HL-60 (cell line): ENCODE measurements at regions not wholly inside any gene's neighbourhood (a gene's known extent, or its start where the extent isn't known, plus 50 kb on each side); places are given as distances from the start of the nearest gene placed in this dataset.

ENCODE experiments used
- DNase-seq, 2 experiments: peaks; one replicate each; pipeline ENCODE4 v3.0.0-alpha.2; 2010 to 2020; ENCODE audit warnings: low read depth in 1 of 2, low spot score in 1 of 2
- H3K27ac ChIP-seq: fragments of 250-450 bp; sonication (Bioruptor Pico); replicated peaks from 2 replicates; pipeline ENCODE4 v1.5.1; 2020; ENCODE audit warnings: mild to moderate bottlenecking, moderate library complexity
- H3K27me3 ChIP-seq: fragments of 250-450 bp; sonication (Bioruptor Pico); 2 replicates; pipeline ENCODE4 v1.5.1; 2021; ENCODE audit warnings: mild to moderate bottlenecking, moderate library complexity; ENCODE audit not compliant: insufficient read depth, poor library complexity, severe bottlenecking
- H3K4me3 ChIP-seq: replicated peaks from 2 replicates; pipeline ENCODE4 v1.5.1; 2011; ENCODE audit warnings: mild to moderate bottlenecking, control low read depth, low read length; ENCODE audit not compliant: insufficient read depth
- GABPA ChIP-seq: IDR thresholded peaks from 2 replicates; pipeline ENCODE4 v1.6.1; 2012; ENCODE audit warnings: low read depth
- POLR2AphosphoS5 ChIP-seq: IDR thresholded peaks from 2 replicates; pipeline ENCODE4 v1.6.1; 2012; ENCODE audit warnings: low read depth
- REST ChIP-seq: IDR thresholded peaks from 2 replicates; pipeline ENCODE4 v1.6.1; 2012; ENCODE audit warnings: low read depth; ENCODE audit not compliant: insufficient replicate concordance
- SPI1 ChIP-seq: IDR thresholded peaks from 2 replicates; pipeline ENCODE4 v1.6.1; 2012; ENCODE audit warnings: low read depth, mild to moderate bottlenecking, borderline replicate concordance
- TF ChIP-seq, protein P1 (sequence below): IDR thresholded peaks from one replicate; pipeline ENCODE4 v1.5.1; 2011; ENCODE audit warnings: low read length, control low read depth, inconsistent platforms; ENCODE audit not compliant: insufficient read depth

GRCh38 chr5:85671223-85671970 is 946.3 kb upstream of the COX7C start:
- no peak for DNase-seq
- TF ChIP-seq SPI1 (no peak), POLR2AphosphoS5 (no peak), GABPA (no peak), REST (no peak)
- TF ChIP-seq, protein P1, sequence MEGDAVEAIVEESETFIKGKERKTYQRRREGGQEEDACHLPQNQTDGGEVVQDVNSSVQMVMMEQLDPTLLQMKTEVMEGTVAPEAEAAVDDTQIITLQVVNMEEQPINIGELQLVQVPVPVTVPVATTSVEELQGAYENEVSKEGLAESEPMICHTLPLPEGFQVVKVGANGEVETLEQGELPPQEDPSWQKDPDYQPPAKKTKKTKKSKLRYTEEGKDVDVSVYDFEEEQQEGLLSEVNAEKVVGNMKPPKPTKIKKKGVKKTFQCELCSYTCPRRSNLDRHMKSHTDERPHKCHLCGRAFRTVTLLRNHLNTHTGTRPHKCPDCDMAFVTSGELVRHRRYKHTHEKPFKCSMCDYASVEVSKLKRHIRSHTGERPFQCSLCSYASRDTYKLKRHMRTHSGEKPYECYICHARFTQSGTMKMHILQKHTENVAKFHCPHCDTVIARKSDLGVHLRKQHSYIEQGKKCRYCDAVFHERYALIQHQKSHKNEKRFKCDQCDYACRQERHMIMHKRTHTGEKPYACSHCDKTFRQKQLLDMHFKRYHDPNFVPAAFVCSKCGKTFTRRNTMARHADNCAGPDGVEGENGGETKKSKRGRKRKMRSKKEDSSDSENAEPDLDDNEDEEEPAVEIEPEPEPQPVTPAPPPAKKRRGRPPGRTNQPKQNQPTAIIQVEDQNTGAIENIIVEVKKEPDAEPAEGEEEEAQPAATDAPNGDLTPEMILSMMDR = no peak
- no peak overlapping the region for H3K4me3 ChIP-seq

GRCh38 chr5:85681871-85682270 is 935.9 kb upstream of the COX7C start:
- TF ChIP-seq GABPA (no peak), REST (no peak), SPI1 (no peak), POLR2AphosphoS5 (no peak)
- TF ChIP-seq, protein P1 = no peak
- DNase-seq = no peak

More at GRCh38 chr5:85671223-85671970, 946.3 kb upstream of the COX7C start:
- H3K27me3 ChIP-seq = no peaks in the 10 kb centered on the region
- H3K27ac ChIP-seq = no peak overlapping the region

GRCh38 chr5:85684351-85684750 is 933.4 kb upstream of the COX7C start:
- Histone ChIP-seq H3K4me3 (no peak overlapping the region), H3K27me3 (no peaks in the 10 kb centered on the region), H3K27ac (no peak overlapping the region)
- TF ChIP-seq POLR2AphosphoS5 (no peak), GABPA (no peak), REST (no peak)
- TF ChIP-seq, protein P1 = no peak
- no peak for DNase-seq

More at GRCh38 chr5:85681871-85682270, 935.9 kb upstream of the COX7C start:
- H3K27me3 ChIP-seq = no peaks in the 10 kb centered on the region
- H3K27ac ChIP-seq = no peak overlapping the region
- H3K4me3 ChIP-seq = no peak overlapping the region
